Ishikawa (cell line): ENCODE measurements at regions not wholly inside any gene's neighbourhood (a gene's known extent, or its start where the extent isn't known, plus 50 kb on each side); places are given as distances from the start of the nearest gene placed in this dataset.

Experiments used
- CEBPB ChIP-seq: IDR thresholded peaks from 2 replicates; pipeline ENCODE4 v1.6.1; 2012
- CREB1 ChIP-seq: IDR thresholded peaks from 2 replicates; pipeline ENCODE4 v1.6.1; 2012; ENCODE audit warnings: low read depth
- EGR1 ChIP-seq: IDR thresholded peaks from 2 replicates; pipeline ENCODE4 v1.6.1; 2012
- EP300 ChIP-seq: IDR thresholded peaks from 2 replicates; pipeline ENCODE4 v1.6.1; 2012; ENCODE audit warnings: borderline replicate concordance
- FOXM1 ChIP-seq: IDR thresholded peaks from 2 replicates; pipeline ENCODE4 v1.6.1; 2012; ENCODE audit warnings: low read depth, borderline replicate concordance
- MAX ChIP-seq: IDR thresholded peaks from 2 replicates; pipeline ENCODE4 v1.6.1; 2012
- NFIC ChIP-seq: IDR thresholded peaks from 2 replicates; pipeline ENCODE4 v1.6.1; 2012
- RAD21 ChIP-seq: IDR thresholded peaks from 2 replicates; pipeline ENCODE4 v1.6.1; 2012; ENCODE audit warnings: low read depth
- REST ChIP-seq: IDR thresholded peaks from 2 replicates; pipeline ENCODE4 v1.6.1; 2012; ENCODE audit warnings: low read depth, mild to moderate bottlenecking
- TAF1 ChIP-seq: IDR thresholded peaks from 2 replicates; pipeline ENCODE4 v1.6.1; 2012; ENCODE audit warnings: low read depth, mild to moderate bottlenecking
- TCF12 ChIP-seq: IDR thresholded peaks from 2 replicates; pipeline ENCODE4 v1.6.1; 2012; ENCODE audit warnings: low read depth
- TEAD4 ChIP-seq: IDR thresholded peaks from 2 replicates; pipeline ENCODE4 v1.6.1; 2012
- USF1 ChIP-seq: IDR thresholded peaks from 2 replicates; pipeline ENCODE4 v1.6.1; 2012
- YY1 ChIP-seq: IDR thresholded peaks from 2 replicates; pipeline ENCODE4 v1.6.1; 2012; ENCODE audit warnings: low read depth
- ZBTB7A ChIP-seq: IDR thresholded peaks from 2 replicates; pipeline ENCODE4 v1.6.1; 2012; ENCODE audit warnings: low read depth

GRCh38 chr6:141259091-141259490, 873.6 kb upstream of the GJE1 start:
- TF ChIP-seq CREB1, result no peak

- TF ChIP-seq REST, result no peak
- TF ChIP-seq CEBPB, result no peak
- no peak for TF ChIP-seq RAD21
- TF ChIP-seq TCF12, result no peak
- no peak for TF ChIP-seq EGR1
Observed at GRCh38 chr6:141258516-141258915, 874.2 kb upstream of the GJE1 start.

- TF ChIP-seq RAD21, result no peak
Observed at GRCh38 chr6:141254336-141254735, 878.4 kb upstream of the GJE1 start.

- TF ChIP-seq RAD21, result no peak
- no peak for TF ChIP-seq USF1
- no peak for TF ChIP-seq MAX
- no peak for TF ChIP-seq EGR1
- TF ChIP-seq EP300, result no peak
- TF ChIP-seq TEAD4, result no peak
- no peak for TF ChIP-seq REST
- TF ChIP-seq ZBTB7A, result no peak
- no peak for TF ChIP-seq CREB1
- TF ChIP-seq TCF12, result no peak
- no peak for TF ChIP-seq TAF1
- TF ChIP-seq NFIC, result no peak
- TF ChIP-seq CEBPB, result no peak
- no peak for TF ChIP-seq FOXM1
- TF ChIP-seq YY1, result no peak
Observed at GRCh38 chr6:141252828-141253608, 879.7 kb upstream of the GJE1 start.

- no peak for TF ChIP-seq NFIC
- TF ChIP-seq CREB1, result no peak
- no peak for TF ChIP-seq MAX
- TF ChIP-seq ZBTB7A, result no peak
- TF ChIP-seq CEBPB, result no peak
- TF ChIP-seq EGR1, result no peak
- TF ChIP-seq YY1, result no peak
- TF ChIP-seq RAD21, result no peak
- TF ChIP-seq USF1, result no peak
Observed at GRCh38 chr6:141251286-141251685, 881.4 kb upstream of the GJE1 start.

GRCh38 chr6:141248021-141248799, 884.5 kb upstream of the GJE1 start:
- TF ChIP-seq REST (no peak), TCF12 (no peak), ZBTB7A (no peak), TEAD4 (no peak), USF1 (no peak), EP300 (no peak)
